OCI-LY1 (cell line): ENCODE measurements at regions not wholly inside any gene's neighbourhood (a gene's known extent, or its start where the extent isn't known, plus 50 kb on each side); places are given as distances from the start of the nearest gene placed in this dataset.

Experiments
- EZH2 ChIP-seq: fragments of 200-600 bp; sonication (generic), shearing (Covaris generic); IDR thresholded peaks from 2 replicates; pipeline ENCODE4 v1.8.0; 2017; ENCODE audit warnings: borderline replicate concordance, mixed run types, mild to moderate bottlenecking, antibody characterized with exemption, low read length, moderate library complexity, mixed read lengths
- TF ChIP-seq, protein P1 (sequence below): fragments of 200-600 bp; sonication (generic), shearing (Covaris generic); IDR thresholded peaks from 2 replicates; pipeline ENCODE4 v1.5.1; 2017; ENCODE audit warnings: mild to moderate bottlenecking, antibody characterized with exemption, low read length, moderate library complexity, mixed read lengths

DNA sequence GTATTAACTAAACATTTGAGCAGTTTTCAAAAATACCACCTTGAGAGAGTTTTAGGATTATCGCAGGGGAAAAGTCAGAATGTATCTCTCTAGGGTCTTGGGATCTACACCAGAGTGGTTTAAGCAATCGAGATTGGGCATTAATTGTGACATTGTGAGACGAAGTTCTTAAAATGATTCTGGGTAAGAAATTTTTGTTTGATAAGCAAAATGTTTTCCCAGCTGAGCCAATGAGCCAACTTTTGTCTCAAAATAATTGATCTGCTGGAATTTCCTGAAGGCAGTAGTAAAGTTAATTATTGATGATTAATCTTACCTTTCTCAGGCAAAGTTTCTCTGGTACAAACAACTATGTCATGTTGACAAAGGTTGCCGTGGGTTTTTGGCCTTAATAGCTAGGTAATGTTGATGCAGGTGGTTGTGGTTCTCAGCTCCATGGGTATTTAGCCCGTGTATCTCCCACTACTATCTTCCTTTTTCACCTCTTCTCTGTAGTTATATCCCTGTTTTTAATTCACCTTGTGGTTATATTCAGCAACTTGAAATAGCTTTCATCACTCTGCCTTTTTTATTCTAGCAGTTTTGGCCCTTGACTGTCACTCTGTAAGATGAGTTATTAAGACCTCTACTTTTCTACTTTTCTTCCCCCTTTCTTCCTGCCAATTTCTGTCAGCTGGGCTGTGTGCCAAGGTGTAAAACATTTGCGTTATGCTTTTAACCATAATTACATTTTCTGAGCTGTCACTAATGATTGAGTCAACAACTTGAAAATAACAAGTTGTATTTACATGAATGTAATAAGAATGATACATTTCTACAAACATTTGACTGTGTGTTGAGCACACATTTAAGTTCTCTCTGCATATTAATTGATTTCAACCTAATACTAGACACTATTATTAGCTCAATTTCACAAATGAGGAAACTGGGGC is 368.3 kb upstream of the BTBD3 start:
- TF ChIP-seq EZH2, result no peak
- TF ChIP-seq, protein P1, sequence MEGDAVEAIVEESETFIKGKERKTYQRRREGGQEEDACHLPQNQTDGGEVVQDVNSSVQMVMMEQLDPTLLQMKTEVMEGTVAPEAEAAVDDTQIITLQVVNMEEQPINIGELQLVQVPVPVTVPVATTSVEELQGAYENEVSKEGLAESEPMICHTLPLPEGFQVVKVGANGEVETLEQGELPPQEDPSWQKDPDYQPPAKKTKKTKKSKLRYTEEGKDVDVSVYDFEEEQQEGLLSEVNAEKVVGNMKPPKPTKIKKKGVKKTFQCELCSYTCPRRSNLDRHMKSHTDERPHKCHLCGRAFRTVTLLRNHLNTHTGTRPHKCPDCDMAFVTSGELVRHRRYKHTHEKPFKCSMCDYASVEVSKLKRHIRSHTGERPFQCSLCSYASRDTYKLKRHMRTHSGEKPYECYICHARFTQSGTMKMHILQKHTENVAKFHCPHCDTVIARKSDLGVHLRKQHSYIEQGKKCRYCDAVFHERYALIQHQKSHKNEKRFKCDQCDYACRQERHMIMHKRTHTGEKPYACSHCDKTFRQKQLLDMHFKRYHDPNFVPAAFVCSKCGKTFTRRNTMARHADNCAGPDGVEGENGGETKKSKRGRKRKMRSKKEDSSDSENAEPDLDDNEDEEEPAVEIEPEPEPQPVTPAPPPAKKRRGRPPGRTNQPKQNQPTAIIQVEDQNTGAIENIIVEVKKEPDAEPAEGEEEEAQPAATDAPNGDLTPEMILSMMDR, result no peak
